ENCODE measurements at regions not wholly inside any gene's neighbourhood (a gene's known extent, or its start where the extent isn't known, plus 50 kb on each side); places are given as distances from the start of the nearest gene placed in this dataset.

DNA sequence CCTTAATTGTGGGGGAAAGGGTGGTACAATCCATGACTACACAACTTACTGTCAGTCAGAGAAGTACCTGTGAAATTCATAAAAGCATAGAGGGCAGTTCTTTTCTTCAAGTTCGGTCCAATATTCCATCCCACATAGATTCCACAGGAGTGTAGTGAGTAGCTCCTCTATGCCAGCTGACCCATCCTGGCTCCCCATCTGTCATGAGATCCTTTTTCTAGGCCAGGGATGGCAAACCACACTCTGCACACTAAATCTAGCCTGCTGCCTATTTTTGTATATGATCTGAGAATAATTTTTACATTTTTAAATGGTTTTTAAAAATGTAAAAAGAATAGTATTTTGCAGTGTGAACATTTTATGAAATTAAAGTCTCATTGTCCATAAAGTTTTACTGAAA lies 107.0 kb upstream of the TSPAN2 start:
- Histone ChIP-seq H3K36me3 (ENCODE audit: control insufficient read depth, insufficient read depth, low read length) (no peaks in the 10 kb centered on the region), H3K9me3 (no peaks in the 10 kb centered on the region), H3K4me3 (ENCODE audit: low read depth, low read length) (no peak overlapping the region), H3K27me3 (replicated peaks; ENCODE audit: control insufficient read depth, insufficient read depth, low read length) (no peaks in the 10 kb centered on the region), H3K4me1 (no peaks in the 10 kb centered on the region)
- no peak for DNase-seq
- Mint-ChIP-seq H3K27ac (ENCODE audit: unreplicated experiment) (no peak overlapping the region), H3K4me1 (ENCODE audit: low read depth, unreplicated experiment) (no peaks in the 10 kb centered on the region), H3K36me3 (ENCODE audit: insufficient read depth, unreplicated experiment) (no peaks in the 10 kb centered on the region), H3K9me3 (ENCODE audit: unreplicated experiment) (no peaks in the 10 kb centered on the region), H3K4me3 (ENCODE audit: unreplicated experiment) (no peak overlapping the region), H3K27me3 (ENCODE audit: insufficient read depth, unreplicated experiment) (no peaks in the 10 kb centered on the region)
- ChIA-PET POLR2A (no interaction called here), CTCF (no interaction called here)
- BruUV-seq (replicated peaks), result no TSS peak
- intact Hi-C loops (cut with micrococcal nuclease; ENCODE audit: unreplicated experiment), result no loop called here
- TF ChIP-seq, protein P1, sequence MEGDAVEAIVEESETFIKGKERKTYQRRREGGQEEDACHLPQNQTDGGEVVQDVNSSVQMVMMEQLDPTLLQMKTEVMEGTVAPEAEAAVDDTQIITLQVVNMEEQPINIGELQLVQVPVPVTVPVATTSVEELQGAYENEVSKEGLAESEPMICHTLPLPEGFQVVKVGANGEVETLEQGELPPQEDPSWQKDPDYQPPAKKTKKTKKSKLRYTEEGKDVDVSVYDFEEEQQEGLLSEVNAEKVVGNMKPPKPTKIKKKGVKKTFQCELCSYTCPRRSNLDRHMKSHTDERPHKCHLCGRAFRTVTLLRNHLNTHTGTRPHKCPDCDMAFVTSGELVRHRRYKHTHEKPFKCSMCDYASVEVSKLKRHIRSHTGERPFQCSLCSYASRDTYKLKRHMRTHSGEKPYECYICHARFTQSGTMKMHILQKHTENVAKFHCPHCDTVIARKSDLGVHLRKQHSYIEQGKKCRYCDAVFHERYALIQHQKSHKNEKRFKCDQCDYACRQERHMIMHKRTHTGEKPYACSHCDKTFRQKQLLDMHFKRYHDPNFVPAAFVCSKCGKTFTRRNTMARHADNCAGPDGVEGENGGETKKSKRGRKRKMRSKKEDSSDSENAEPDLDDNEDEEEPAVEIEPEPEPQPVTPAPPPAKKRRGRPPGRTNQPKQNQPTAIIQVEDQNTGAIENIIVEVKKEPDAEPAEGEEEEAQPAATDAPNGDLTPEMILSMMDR (IDR thresholded peaks at IDR 0.05; ENCODE audit: insufficient read depth in 1 of 2, low read depth in 1 of 2, low read length in 1 of 2, severe bottlenecking in 1 of 2, unreplicated experiment in 1 of 2), result no peak

DNA sequence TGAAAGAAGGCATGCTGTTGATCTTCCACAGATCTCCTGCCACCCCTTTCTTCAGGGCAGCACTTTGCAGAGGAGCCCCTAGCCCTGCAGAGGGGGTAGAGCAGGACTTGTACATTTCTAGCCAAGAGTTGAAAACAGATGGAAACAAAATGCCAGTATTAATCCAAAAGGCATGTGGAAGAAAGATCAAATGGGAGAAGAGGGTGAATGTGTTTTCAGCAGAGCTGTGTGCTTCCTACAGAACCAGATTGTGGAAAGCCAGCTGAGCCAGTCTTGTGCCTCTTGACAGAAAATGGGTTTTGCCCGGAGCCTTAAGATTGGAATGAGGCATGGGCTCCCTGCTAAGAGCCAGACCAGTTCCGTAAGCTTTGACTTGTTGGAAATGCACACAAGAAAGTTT lies 105.2 kb upstream of the TSPAN2 start:
- TF ChIP-seq, protein P1 (IDR thresholded peaks at IDR 0.05; ENCODE audit: insufficient read depth in 1 of 2, low read depth in 1 of 2, low read length in 1 of 2, severe bottlenecking in 1 of 2, unreplicated experiment in 1 of 2), result no peak
- no peaks in the 10 kb centered on the region for H3K9me3 Mint-ChIP-seq (ENCODE audit: unreplicated experiment)
- H3K27me3 Mint-ChIP-seq (ENCODE audit: insufficient read depth, unreplicated experiment), result no peaks in the 10 kb centered on the region
- no TSS peak for BruUV-seq (replicated peaks)
- H3K27me3 ChIP-seq (replicated peaks; ENCODE audit: control insufficient read depth, insufficient read depth, low read length), result no peaks in the 10 kb centered on the region
- no peak for DNase-seq
- ChIA-PET POLR2A (no interaction called here), CTCF (no interaction called here)
- no peaks in the 10 kb centered on the region for H3K4me1 Mint-ChIP-seq (ENCODE audit: low read depth, unreplicated experiment)
- no peaks in the 10 kb centered on the region for H3K4me1 ChIP-seq
- H3K4me3 Mint-ChIP-seq (ENCODE audit: unreplicated experiment), result no peak overlapping the region
- H3K9me3 ChIP-seq, result no peaks in the 10 kb centered on the region
- H3K36me3 ChIP-seq (ENCODE audit: control insufficient read depth, insufficient read depth, low read length), result no peaks in the 10 kb centered on the region
- no peak overlapping the region for H3K4me3 ChIP-seq (ENCODE audit: low read depth, low read length)
- no peaks in the 10 kb centered on the region for H3K36me3 Mint-ChIP-seq (ENCODE audit: insufficient read depth, unreplicated experiment)
- no peak overlapping the region for H3K27ac Mint-ChIP-seq (ENCODE audit: unreplicated experiment)
- intact Hi-C loops (cut with micrococcal nuclease; ENCODE audit: unreplicated experiment), result no loop called here

- DNase-seq, result no peak
- Histone ChIP-seq H3K36me3 (ENCODE audit: control insufficient read depth, insufficient read depth, low read length) (no peaks in the 10 kb centered on the region), H3K4me3 (ENCODE audit: low read depth, low read length) (no peak overlapping the region), H3K4me1 (no peaks in the 10 kb centered on the region; the same call in 1 of the 2 replicates), H3K27me3 (replicated peaks; ENCODE audit: control insufficient read depth, insufficient read depth, low read length) (no peaks in the 10 kb centered on the region), H3K9me3 (no peaks in the 10 kb centered on the region)
- POLR2A ChIA-PET, result no interaction called here
- intact Hi-C loops (cut with micrococcal nuclease; ENCODE audit: unreplicated experiment), result no loop called here
- Mint-ChIP-seq H3K9me3 (ENCODE audit: unreplicated experiment) (no peaks in the 10 kb centered on the region), H3K27ac (ENCODE audit: unreplicated experiment) (no peak overlapping the region), H3K4me1 (ENCODE audit: low read depth, unreplicated experiment) (peaks cover 6% of the 10 kb centered on the region), H3K4me3 (ENCODE audit: unreplicated experiment) (no peak overlapping the region), H3K36me3 (ENCODE audit: insufficient read depth, unreplicated experiment) (no peaks in the 10 kb centered on the region), H3K27me3 (ENCODE audit: insufficient read depth, unreplicated experiment) (no peaks in the 10 kb centered on the region)
- CTCF ChIA-PET, result no interaction called here
- TF ChIP-seq, protein P1 (IDR thresholded peaks at IDR 0.05; ENCODE audit: insufficient read depth in 1 of 2, low read depth in 1 of 2, low read length in 1 of 2, severe bottlenecking in 1 of 2, unreplicated experiment in 1 of 2), result no peak
- no TSS peak for BruUV-seq (replicated peaks)
Measured at GRCh38 chr1:115193046-115193828, 103.9 kb upstream of the TSPAN2 start.

All from Caco-2 (cell line).